Fibroblast of pulmonary artery (primary cell): ENCODE measurements at regions not wholly inside any gene's neighbourhood (a gene's known extent, or its start where the extent isn't known, plus 50 kb on each side); places are given as distances from the start of the nearest gene placed in this dataset.

ENCODE experiments used
- DNase-seq: peaks from one replicate; pipeline ENCODE4 v3.0.0-alpha.2; 2010; ENCODE audit warnings: low read depth
- H3K4me3 ChIP-seq: replicated peaks from 2 replicates; pipeline ENCODE4 v1.5.1; 2011; ENCODE audit warnings: low read depth, mild to moderate bottlenecking, control low read depth, low read length, moderate library complexity
- CTCF ChIP-seq: IDR thresholded peaks from 2 replicates; pipeline ENCODE4 v1.5.1; 2011; ENCODE audit warnings: mild to moderate bottlenecking, control low read depth, low read length, inconsistent platforms; ENCODE audit errors: missing control alignments

GRCh38 chr18:40935423-40935822, 1019.6 kb upstream of the PIK3C3 start:
- peak; percentile 56 for TF ChIP-seq CTCF
- H3K4me3 ChIP-seq: no peak overlapping the region
- peak; percentile 52 for DNase-seq

DNA sequence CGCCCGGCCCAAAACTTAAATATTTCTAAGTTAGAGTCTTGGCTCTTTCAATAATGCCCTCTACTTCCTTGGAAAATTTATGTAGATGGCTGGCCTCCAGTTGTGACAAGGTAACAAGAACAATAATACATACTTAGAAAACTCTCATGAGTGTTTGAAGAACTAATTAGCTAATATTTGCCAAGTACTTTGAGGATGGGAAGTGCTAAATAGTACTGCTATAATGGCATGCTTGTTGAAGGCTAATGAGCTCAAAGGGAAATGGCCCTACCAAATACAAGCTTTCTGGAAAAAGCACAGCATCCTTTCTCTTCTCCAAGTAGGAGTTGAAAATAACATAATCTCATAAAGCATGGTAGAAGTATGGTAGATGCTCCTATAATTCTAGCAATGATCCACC, 1022.2 kb upstream of the PIK3C3 start:
- DNase-seq: no peak
- H3K4me3 ChIP-seq: no peak overlapping the region
- no peak for TF ChIP-seq CTCF

GRCh38 chr18:40930211-40930882, 1024.7 kb upstream of the PIK3C3 start:
- no peak for TF ChIP-seq CTCF
- H3K4me3 ChIP-seq: no peak overlapping the region
- no peak for DNase-seq

DNA sequence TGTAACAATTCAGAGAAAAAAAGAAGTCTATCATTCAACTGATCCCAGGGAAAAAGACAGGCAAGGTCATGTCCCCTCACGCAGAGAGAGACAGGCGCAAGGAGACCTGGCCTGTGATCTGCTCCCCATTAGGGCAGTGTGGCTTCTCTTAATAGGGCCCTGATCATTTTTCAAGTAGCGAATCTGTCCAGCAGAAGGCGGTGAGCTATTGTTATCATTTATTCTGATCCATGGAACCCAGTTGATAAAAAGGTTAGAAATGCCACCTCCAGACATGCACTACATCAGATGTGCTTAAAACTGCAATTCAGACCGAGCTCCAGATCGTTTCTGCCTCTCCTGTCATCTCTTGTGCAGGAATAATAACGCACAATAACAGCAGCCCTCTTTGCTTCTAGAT, 1025.6 kb upstream of the PIK3C3 start:
- DNase-seq: no peak
- no peak overlapping the region for H3K4me3 ChIP-seq
- TF ChIP-seq CTCF: no peak

DNA sequence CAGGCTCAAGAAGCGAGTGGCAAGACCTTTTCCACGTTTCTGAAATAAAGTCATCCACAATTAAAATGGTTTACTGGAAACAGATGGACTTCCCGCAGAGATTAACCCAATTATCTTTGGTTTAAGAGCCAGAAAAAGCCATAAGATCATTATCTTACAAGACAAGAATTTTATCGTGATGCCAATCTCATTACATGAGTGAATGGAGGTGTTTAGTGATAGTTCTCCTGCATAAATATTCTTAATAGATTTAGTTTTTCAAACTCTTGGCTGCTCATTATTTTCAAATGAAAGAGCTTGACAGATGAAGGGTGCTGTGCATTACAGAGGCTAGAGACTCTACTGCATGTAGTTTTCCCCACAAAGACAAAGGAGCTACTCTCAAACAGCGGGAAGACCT, 1028.4 kb upstream of the PIK3C3 start:
- H3K4me3 ChIP-seq: no peak overlapping the region
- TF ChIP-seq CTCF: no peak
- DNase-seq: no peak

- no peak overlapping the region for H3K4me3 ChIP-seq
- DNase-seq: peak; percentile 76
- TF ChIP-seq CTCF: no peak
Observed at GRCh38 chr18:40925071-40925541, 1029.9 kb upstream of the PIK3C3 start.
